ENCODE measurements at regions not wholly inside any gene's neighbourhood (a gene's known extent, or its start where the extent isn't known, plus 50 kb on each side); places are given as distances from the start of the nearest gene placed in this dataset.

- Histone ChIP-seq H2AFZ (ENCODE audit: control insufficient read depth, low read length) (no peak overlapping the region), H3K4me1 (ENCODE audit: control insufficient read depth, extremely low read depth, insufficient read depth, low read length) (no peaks in the 10 kb centered on the region), H3K36me3 (ENCODE audit: control insufficient read depth in 2 of 2, extremely low read depth in 1 of 2, insufficient read depth in 2 of 2, low read length in 2 of 2) (no peaks in the 10 kb centered on the region), H3K79me2 (ENCODE audit: control insufficient read depth, insufficient read depth, low read length) (no peaks in the 10 kb centered on the region), H3K9me3 (ENCODE audit: control insufficient read depth, low read depth, low read length) (peaks cover 1% of the 10 kb centered on the region), H3K27ac (ENCODE audit: control insufficient read depth, insufficient read depth, low read length) (no peak overlapping the region), H4K20me1 (ENCODE audit: control insufficient read depth, extremely low read depth, insufficient read depth, low read length) (no peaks in the 10 kb centered on the region), H3K27me3 (ENCODE audit: control insufficient read depth, extremely low read depth, insufficient read depth, low read length) (peaks cover 18% of the 10 kb centered on the region), H3K9me1 (ENCODE audit: control insufficient read depth, extremely low read depth, insufficient read depth, low read length) (no peaks in the 10 kb centered on the region), H3K4me3 (ENCODE audit: control insufficient read depth in 2 of 3, extremely low read depth in 1 of 3, insufficient read depth in 2 of 3, low read depth in 1 of 3, low read length in 3 of 3) (no peak overlapping the region), H3K4me2 (ENCODE audit: control insufficient read depth, extremely low read depth, insufficient read depth, low read depth, low read length) (no peak overlapping the region), H3K9ac (ENCODE audit: control insufficient read depth, extremely low read depth, insufficient read depth, low read length) (no peak overlapping the region)
- TF ChIP-seq EZH2 (IDR thresholded peaks at IDR 0.05; ENCODE audit: low read length) (no peak), CTCF (optimal IDR thresholded peaks at IDR 0.05 in 1 of 3, IDR thresholded peaks at IDR 0.05 in 1 of 3, conservative IDR thresholded peaks at IDR 0.05 in 1 of 3; ENCODE audit: extremely low read depth in 1 of 3, insufficient read depth in 2 of 3, low read length in 3 of 3) (no peak)
- dilution Hi-C loops (cut with MboI; ENCODE audit: extremely low pct_ligation_motif_present, low sequenced_read_pairs): no loop called here
- no peak for FAIRE-seq
- no peak for DNase-seq (ENCODE audit: low read depth, low spot score)
Measured at GRCh38 chr6:168373389-168373788, 53.8 kb upstream of the DACT2 start.

GRCh38 chr6:168374051-168374502, 54.5 kb upstream of the DACT2 start:
- no peaks in the 10 kb centered on the region for H4K20me1 ChIP-seq (ENCODE audit: control insufficient read depth, extremely low read depth, insufficient read depth, low read length)
- H3K9me3 ChIP-seq (ENCODE audit: control insufficient read depth, low read depth, low read length): peaks cover 4% of the 10 kb centered on the region
- no peak overlapping the region for H3K4me2 ChIP-seq (ENCODE audit: control insufficient read depth, extremely low read depth, insufficient read depth, low read depth, low read length)
- H3K9me1 ChIP-seq (ENCODE audit: control insufficient read depth, extremely low read depth, insufficient read depth, low read length): no peaks in the 10 kb centered on the region
- dilution Hi-C loops (cut with MboI; ENCODE audit: extremely low pct_ligation_motif_present, low sequenced_read_pairs): no loop called here
- no peak overlapping the region for H3K9ac ChIP-seq (ENCODE audit: control insufficient read depth, extremely low read depth, insufficient read depth, low read length)
- DNase-seq (ENCODE audit: low read depth, low spot score): no peak
- H3K27ac ChIP-seq (ENCODE audit: control insufficient read depth, insufficient read depth, low read length): no peak overlapping the region
- no peak overlapping the region for H3K4me3 ChIP-seq (ENCODE audit: control insufficient read depth in 2 of 3, extremely low read depth in 1 of 3, insufficient read depth in 2 of 3, low read depth in 1 of 3, low read length in 3 of 3)
- FAIRE-seq: no peak
- H3K79me2 ChIP-seq (ENCODE audit: control insufficient read depth, insufficient read depth, low read length): no peaks in the 10 kb centered on the region
- TF ChIP-seq CTCF (optimal IDR thresholded peaks at IDR 0.05 in 1 of 3, IDR thresholded peaks at IDR 0.05 in 1 of 3, conservative IDR thresholded peaks at IDR 0.05 in 1 of 3; ENCODE audit: extremely low read depth in 1 of 3, insufficient read depth in 2 of 3, low read length in 3 of 3) (no peak), EZH2 (IDR thresholded peaks at IDR 0.05; ENCODE audit: low read length) (no peak)
- peaks cover 18% of the 10 kb centered on the region for H3K27me3 ChIP-seq (ENCODE audit: control insufficient read depth, extremely low read depth, insufficient read depth, low read length)
- no peaks in the 10 kb centered on the region for H3K36me3 ChIP-seq (ENCODE audit: control insufficient read depth in 2 of 2, extremely low read depth in 1 of 2, insufficient read depth in 2 of 2, low read length in 2 of 2)
- no peaks in the 10 kb centered on the region for H3K4me1 ChIP-seq (ENCODE audit: control insufficient read depth, extremely low read depth, insufficient read depth, low read length)
- H2AFZ ChIP-seq (ENCODE audit: control insufficient read depth, low read length): no peak overlapping the region
